GM23248 (cell line): ENCODE measurements at regions not wholly inside any gene's neighbourhood (a gene's known extent, or its start where the extent isn't known, plus 50 kb on each side); places are given as distances from the start of the nearest gene placed in this dataset.

Experiments
- DNase-seq: peaks from one replicate; pipeline ENCODE4 v3.0.0-alpha.2; 2015
- H2AFZ ChIP-seq: fragments of 200-600 bp; sonication (generic); 2 replicates; pipeline ENCODE4 v1.6.1; 2016; ENCODE audit warnings: antibody characterized with exemption
- H3F3A ChIP-seq: fragments of 200-600 bp; sonication (generic); 2 replicates; pipeline ENCODE4 v1.6.1; 2016; ENCODE audit warnings: mild to moderate bottlenecking, antibody characterized with exemption, mixed run types; ENCODE audit not compliant: insufficient read depth
- H3K27ac ChIP-seq: fragments of 200-600 bp; sonication (generic); 2 replicates; pipeline ENCODE4 v1.5.1; 2016; ENCODE audit warnings: mild to moderate bottlenecking
- H3K27me3 ChIP-seq: fragments of 200-600 bp; sonication (generic); replicated peaks from 2 replicates; pipeline ENCODE4 v1.6.1; 2016; ENCODE audit warnings: mild to moderate bottlenecking; ENCODE audit not compliant: insufficient read depth
- H3K36me3 ChIP-seq: fragments of 200-600 bp; sonication (generic); 2 replicates; pipeline ENCODE4 v1.6.1; 2016; ENCODE audit warnings: low read depth, mild to moderate bottlenecking
- H3K4me1 ChIP-seq: fragments of 200-600 bp; sonication (generic); 2 replicates; pipeline ENCODE4 v1.6.1; 2016; ENCODE audit warnings: mild to moderate bottlenecking; ENCODE audit not compliant: insufficient read depth
- H3K4me2 ChIP-seq: fragments of 200-600 bp; sonication (generic); one replicate; pipeline ENCODE4 v1.6.1; 2016; ENCODE audit warnings: mild to moderate bottlenecking; ENCODE audit not compliant: unreplicated experiment
- H3K4me3 ChIP-seq: fragments of 200-600 bp; sonication (generic); 2 replicates; pipeline ENCODE4 v1.5.1; 2016; ENCODE audit warnings: mild to moderate bottlenecking
- H3K79me2 ChIP-seq: fragments of 200-600 bp; sonication (generic); 2 replicates; pipeline ENCODE4 v1.6.1; 2016; ENCODE audit warnings: mild to moderate bottlenecking; ENCODE audit not compliant: insufficient read depth
- H3K9ac ChIP-seq: fragments of 200-600 bp; sonication (generic); 2 replicates; pipeline ENCODE4 v1.6.1; 2016; ENCODE audit warnings: mild to moderate bottlenecking
- H3K9me2 ChIP-seq: fragments of 200-600 bp; sonication (generic); 2 replicates; pipeline ENCODE4 v1.6.1; 2016; ENCODE audit warnings: mixed run types, mild to moderate bottlenecking, moderate library complexity; ENCODE audit not compliant: insufficient read depth
- H3K9me3 ChIP-seq: fragments of 200-600 bp; sonication (generic); one replicate; pipeline ENCODE4 v1.6.1; 2017; ENCODE audit warnings: low read depth
- H4K20me1 ChIP-seq: fragments of 200-600 bp; sonication (generic); 2 replicates; pipeline ENCODE4 v1.6.0; 2016; ENCODE audit not compliant: insufficient read depth
- EZH2 ChIP-seq: fragments of 200-600 bp; sonication (generic); IDR thresholded peaks from 2 replicates; pipeline ENCODE4 v1.6.1; 2018; ENCODE audit warnings: antibody characterized with exemption, mild to moderate bottlenecking; ENCODE audit not compliant: insufficient read depth, poor library complexity, severe bottlenecking
- EZH2phosphoT487 ChIP-seq: fragments of 200-600 bp; sonication (generic); IDR thresholded peaks from 2 replicates; pipeline ENCODE4 v1.6.1; 2018; ENCODE audit warnings: antibody characterized with exemption, moderate library complexity, mild to moderate bottlenecking, low read depth; ENCODE audit not compliant: insufficient read depth
- WGBS, 2 experiments: methylation state at CpG; one replicate each; pipeline ENCODE4 v1.1.6; 2015 to 2017; ENCODE audit warnings: low lambda C conversion rate in 2 of 2, low coverage in 1 of 2; ENCODE audit errors: missing lambda C conversion rate in 2 of 2; 5-methylcytosine and 5-hydroxymethylcytosine counted together
- in situ Hi-C: fragments of 300-500 bp; cut with MboI; formaldehyde crosslinking; loops from 2 replicates; pipeline ENCODE4 v1.15.0; 2020

DNA sequence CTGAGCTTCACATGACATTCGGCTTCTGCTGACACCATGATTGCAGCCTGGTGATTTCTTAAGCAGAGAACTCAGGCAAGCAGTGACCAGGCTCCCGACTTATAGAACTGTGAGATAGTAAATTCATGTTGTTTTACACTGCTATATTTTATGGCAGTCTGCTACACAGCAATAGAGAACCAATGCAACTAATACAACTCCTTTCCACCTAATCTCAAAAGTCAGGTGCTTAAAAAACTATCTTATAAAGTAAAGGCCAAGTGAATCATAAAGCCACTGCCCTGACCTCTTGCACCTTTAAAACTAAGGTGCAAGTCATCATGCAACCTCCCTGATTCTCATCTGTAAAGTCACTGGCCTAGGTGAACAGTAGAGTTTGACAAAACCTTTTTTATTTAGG, 95.3 kb upstream of the GLS start:
- TF ChIP-seq EZH2: no peak
- no peak for TF ChIP-seq EZH2phosphoT487
- Histone ChIP-seq H2AFZ (no peak overlapping the region), H3K9me2 (no peaks in the 10 kb centered on the region), H3K4me1 (peaks cover 14% of the 10 kb centered on the region; the same call in 1 of the 2 replicates), H3K79me2 (no peaks in the 10 kb centered on the region), H3K36me3 (no peaks in the 10 kb centered on the region), H3K4me3 (no peak overlapping the region), H4K20me1 (no peaks in the 10 kb centered on the region), H3K27me3 (no peaks in the 10 kb centered on the region), H3K9ac (no peak overlapping the region), H3K27ac (no peak overlapping the region), H3K4me2 (no peak overlapping the region), H3F3A (peaks cover 4% of the 10 kb centered on the region; the same call in 1 of the 2 replicates), H3K9me3 (no peaks in the 10 kb centered on the region)
- WGBS, 2 experiments: 88 to 91% methylated on average over 2 of the region's 2 CpGs
- in situ Hi-C loops: no loop called here
- no peak for DNase-seq

DNA sequence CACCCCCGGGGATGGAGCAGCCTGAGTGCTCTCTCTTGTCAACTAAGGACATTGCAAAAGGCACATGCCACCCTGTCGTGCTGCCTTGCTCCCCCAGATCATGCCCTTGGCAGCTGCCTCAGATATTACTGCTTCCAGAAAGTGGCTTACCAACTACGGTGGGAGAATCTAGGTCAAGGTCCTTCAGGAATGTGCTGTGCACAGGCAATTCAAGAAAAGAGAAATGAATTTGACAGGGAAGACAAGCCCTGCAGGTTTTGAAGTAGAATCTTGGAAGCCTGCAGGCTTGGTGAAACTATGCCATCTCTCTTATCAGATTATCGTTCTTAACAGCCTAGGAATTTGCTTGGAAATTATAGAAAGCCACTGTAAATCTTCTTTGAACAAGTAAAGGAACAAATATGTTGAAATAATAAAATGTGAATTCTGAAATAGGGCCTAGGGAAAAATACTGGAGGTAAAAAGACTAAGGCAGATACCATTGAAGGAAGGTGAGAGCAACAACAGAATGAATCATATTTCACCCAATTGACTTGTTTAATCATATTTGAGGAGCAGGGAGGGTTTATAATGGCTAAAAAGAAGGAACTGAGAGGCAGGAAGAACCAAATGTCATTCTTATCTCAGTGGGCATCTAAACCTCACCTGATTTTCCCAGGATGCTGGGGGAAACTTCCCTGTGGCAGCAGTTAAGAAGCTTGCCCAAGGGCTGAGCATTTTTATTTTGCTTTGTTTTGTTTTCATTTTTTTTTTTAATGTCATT, 94.0 kb upstream of the GLS start:
- no peaks in the 10 kb centered on the region for H3K36me3 ChIP-seq
- no peak overlapping the region for H2AFZ ChIP-seq
- TF ChIP-seq EZH2 (no peak), EZH2phosphoT487 (no peak)
- DNase-seq: no peak
- no peaks in the 10 kb centered on the region for H4K20me1 ChIP-seq
- peaks cover 24% of the 10 kb centered on the region for H3K4me1 ChIP-seq
- no peak overlapping the region for H3K4me3 ChIP-seq
- no peaks in the 10 kb centered on the region for H3K9me2 ChIP-seq
- no peaks in the 10 kb centered on the region for H3K27me3 ChIP-seq
- no peak overlapping the region for H3K27ac ChIP-seq
- H3K9ac ChIP-seq: no peak overlapping the region
- no peaks in the 10 kb centered on the region for H3K79me2 ChIP-seq
- peaks cover 10% of the 10 kb centered on the region; the same call in 1 of the 2 replicates for H3F3A ChIP-seq
- H3K4me2 ChIP-seq: peak overlapping the region; percentile 26
- WGBS, 2 experiments: 26 to 32% methylated on average over 3 to 4 of the region's 4 CpGs
- in situ Hi-C loops: no loop called here
- H3K9me3 ChIP-seq: no peaks in the 10 kb centered on the region

GRCh38 chr2:190787743-190788235, 92.8 kb upstream of the GLS start:
- Histone ChIP-seq H3K4me2 (no peak overlapping the region), H3K9ac (no peak overlapping the region), H3K27ac (no peak overlapping the region), H3F3A (peaks cover 18% of the 10 kb centered on the region; the same call in 1 of the 2 replicates), H3K9me3 (no peaks in the 10 kb centered on the region), H3K27me3 (no peaks in the 10 kb centered on the region), H3K4me1 (peaks cover 34% of the 10 kb centered on the region), H3K79me2 (no peaks in the 10 kb centered on the region), H4K20me1 (no peaks in the 10 kb centered on the region), H3K36me3 (no peaks in the 10 kb centered on the region), H3K4me3 (no peak overlapping the region), H2AFZ (no peak overlapping the region), H3K9me2 (no peaks in the 10 kb centered on the region)
- WGBS, 2 experiments: 72 to 80% methylated on average over 3 of the region's 3 CpGs
- in situ Hi-C loops: no loop called here
- DNase-seq: no peak
- TF ChIP-seq EZH2phosphoT487 (no peak), EZH2 (no peak)

DNA sequence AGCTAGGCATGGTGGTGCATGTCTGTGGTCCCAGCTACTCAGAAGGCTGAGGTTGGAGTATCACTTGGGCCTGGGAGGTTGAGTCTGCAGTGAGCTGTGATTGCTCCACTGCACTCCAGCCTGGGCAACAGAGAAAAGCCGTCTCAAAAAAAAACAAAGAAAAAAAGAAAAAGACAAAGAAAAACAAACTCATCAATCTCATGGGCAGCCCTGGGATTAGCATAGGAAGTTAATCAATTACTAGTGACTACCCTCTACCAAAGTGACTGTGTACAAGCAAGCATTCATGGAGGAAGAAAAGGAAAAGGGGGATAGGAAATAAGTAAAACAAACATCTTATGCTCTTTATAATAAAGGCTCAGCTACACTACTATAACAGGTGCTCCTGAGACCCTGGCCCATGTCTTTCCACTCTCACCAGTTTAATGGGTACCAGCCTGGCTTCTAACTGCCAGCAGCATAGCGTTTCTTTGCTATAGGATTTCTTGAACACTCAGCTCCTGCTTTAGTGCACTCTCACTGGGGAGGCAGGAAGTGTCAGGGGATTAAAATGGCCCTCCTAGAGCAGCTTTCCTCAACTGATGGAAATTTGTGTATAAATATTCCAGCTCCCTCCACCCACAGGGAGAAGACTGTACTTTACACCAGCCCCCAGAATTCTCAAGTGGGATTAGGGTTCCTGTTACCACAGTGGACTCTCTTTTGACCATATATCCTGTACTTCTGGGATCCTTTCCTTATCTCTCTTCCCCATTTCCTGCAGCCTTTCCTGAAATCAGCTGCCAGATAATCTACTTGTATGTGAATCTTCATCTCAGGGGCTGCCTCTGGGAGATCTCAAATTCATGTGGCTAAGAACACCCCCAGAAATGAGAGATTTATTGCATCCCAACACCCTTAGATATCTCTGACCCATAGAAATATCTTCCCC, 91.3 kb upstream of the GLS start:
- Histone ChIP-seq H3K9me2 (no peaks in the 10 kb centered on the region), H3K9me3 (no peaks in the 10 kb centered on the region), H3K36me3 (no peaks in the 10 kb centered on the region), H3K27me3 (no peaks in the 10 kb centered on the region), H4K20me1 (no peaks in the 10 kb centered on the region), H2AFZ (0 out of 2 replicates have a peak overlapping the region, but pooled peaks have one; percentile 22), H3K79me2 (no peaks in the 10 kb centered on the region), H3K4me1 (peaks cover 34% of the 10 kb centered on the region), H3K4me3 (no peak overlapping the region), H3K9ac (no peak overlapping the region), H3K4me2 (no peak overlapping the region), H3F3A (peaks cover 18% of the 10 kb centered on the region; the same call in 1 of the 2 replicates), H3K27ac (no peak overlapping the region)
- WGBS, 2 experiments: 74 to 75% methylated on average over 2 of the region's 2 CpGs
- DNase-seq: no peak
- TF ChIP-seq EZH2 (no peak), EZH2phosphoT487 (no peak)
- in situ Hi-C loops: no loop called here
